ENCODE measurements at regions not wholly inside any gene's neighbourhood (a gene's known extent, or its start where the extent isn't known, plus 50 kb on each side); places are given as distances from the start of the nearest gene placed in this dataset.

DNA sequence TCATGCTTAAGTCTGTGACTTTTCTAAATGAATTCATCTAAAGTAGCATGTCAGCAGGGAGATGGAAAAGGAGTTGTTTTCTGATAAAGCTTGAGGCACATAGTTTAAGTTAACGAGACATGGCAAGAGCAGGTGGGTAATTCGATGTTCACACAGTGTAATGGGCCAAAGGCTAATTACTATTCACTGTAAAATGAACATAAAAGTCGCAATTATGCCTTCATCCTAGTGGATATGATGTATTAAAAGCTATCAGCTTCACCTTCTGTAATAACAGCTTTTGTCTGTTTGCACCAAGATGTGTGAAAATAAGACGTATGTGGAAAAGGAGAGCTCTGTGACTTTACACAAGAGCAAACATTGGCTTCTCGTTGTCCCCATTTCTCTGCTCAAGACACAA lies 94.2 kb upstream of the CDH20 start:
- no TSS peak for BruUV-seq (replicated peaks)
- no peak overlapping the region for H3K4me3 ChIP-seq (ENCODE audit: low read depth in 2 of 2, low read length in 2 of 2)
- H3K27me3 ChIP-seq (ENCODE audit: control insufficient read depth, insufficient read depth, low read length), result no peaks in the 10 kb centered on the region
- H3K4me1 ChIP-seq (ENCODE audit: control insufficient read depth, insufficient read depth, low read length), result no peaks in the 10 kb centered on the region
- intact Hi-C loops (cut with micrococcal nuclease; ENCODE audit: unreplicated experiment) (no loop called here), in situ Hi-C loops (cut with HindIII; ENCODE audit: low pct_unique_long_range_greater_than_20kb, low sequenced_read_pairs) (no loop called here)
- CTCF ChIA-PET, result no interaction called here
- no peaks in the 10 kb centered on the region for H3K9me3 ChIP-seq (ENCODE audit: control insufficient read depth, insufficient read depth, low read depth, low read length)
- H3K36me3 ChIP-seq (ENCODE audit: control insufficient read depth, insufficient read depth, low read length), result no peaks in the 10 kb centered on the region
- DNase-seq (ENCODE audit: low read depth, low spot score) (no peak), ATAC-seq (no peak)
- TF ChIP-seq, protein P1, sequence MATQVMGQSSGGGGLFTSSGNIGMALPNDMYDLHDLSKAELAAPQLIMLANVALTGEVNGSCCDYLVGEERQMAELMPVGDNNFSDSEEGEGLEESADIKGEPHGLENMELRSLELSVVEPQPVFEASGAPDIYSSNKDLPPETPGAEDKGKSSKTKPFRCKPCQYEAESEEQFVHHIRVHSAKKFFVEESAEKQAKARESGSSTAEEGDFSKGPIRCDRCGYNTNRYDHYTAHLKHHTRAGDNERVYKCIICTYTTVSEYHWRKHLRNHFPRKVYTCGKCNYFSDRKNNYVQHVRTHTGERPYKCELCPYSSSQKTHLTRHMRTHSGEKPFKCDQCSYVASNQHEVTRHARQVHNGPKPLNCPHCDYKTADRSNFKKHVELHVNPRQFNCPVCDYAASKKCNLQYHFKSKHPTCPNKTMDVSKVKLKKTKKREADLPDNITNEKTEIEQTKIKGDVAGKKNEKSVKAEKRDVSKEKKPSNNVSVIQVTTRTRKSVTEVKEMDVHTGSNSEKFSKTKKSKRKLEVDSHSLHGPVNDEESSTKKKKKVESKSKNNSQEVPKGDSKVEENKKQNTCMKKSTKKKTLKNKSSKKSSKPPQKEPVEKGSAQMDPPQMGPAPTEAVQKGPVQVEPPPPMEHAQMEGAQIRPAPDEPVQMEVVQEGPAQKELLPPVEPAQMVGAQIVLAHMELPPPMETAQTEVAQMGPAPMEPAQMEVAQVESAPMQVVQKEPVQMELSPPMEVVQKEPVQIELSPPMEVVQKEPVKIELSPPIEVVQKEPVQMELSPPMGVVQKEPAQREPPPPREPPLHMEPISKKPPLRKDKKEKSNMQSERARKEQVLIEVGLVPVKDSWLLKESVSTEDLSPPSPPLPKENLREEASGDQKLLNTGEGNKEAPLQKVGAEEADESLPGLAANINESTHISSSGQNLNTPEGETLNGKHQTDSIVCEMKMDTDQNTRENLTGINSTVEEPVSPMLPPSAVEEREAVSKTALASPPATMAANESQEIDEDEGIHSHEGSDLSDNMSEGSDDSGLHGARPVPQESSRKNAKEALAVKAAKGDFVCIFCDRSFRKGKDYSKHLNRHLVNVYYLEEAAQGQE (IDR thresholded peaks at IDR 0.05; ENCODE audit: insufficient read depth in 1 of 2, low read depth in 2 of 2, low read length in 1 of 2), result no peak
- TF ChIP-seq SIN3A (IDR thresholded peaks at IDR 0.05; ENCODE audit: borderline replicate concordance, insufficient read depth, low read depth, low read length) (no peak), TCF7L2 (IDR thresholded peaks at IDR 0.05; ENCODE audit: low read depth, low read length) (no peak), POLR2AphosphoS5 (IDR thresholded peaks at IDR 0.05; ENCODE audit: low read depth, low read length) (no peak)
- TF ChIP-seq, protein P2, sequence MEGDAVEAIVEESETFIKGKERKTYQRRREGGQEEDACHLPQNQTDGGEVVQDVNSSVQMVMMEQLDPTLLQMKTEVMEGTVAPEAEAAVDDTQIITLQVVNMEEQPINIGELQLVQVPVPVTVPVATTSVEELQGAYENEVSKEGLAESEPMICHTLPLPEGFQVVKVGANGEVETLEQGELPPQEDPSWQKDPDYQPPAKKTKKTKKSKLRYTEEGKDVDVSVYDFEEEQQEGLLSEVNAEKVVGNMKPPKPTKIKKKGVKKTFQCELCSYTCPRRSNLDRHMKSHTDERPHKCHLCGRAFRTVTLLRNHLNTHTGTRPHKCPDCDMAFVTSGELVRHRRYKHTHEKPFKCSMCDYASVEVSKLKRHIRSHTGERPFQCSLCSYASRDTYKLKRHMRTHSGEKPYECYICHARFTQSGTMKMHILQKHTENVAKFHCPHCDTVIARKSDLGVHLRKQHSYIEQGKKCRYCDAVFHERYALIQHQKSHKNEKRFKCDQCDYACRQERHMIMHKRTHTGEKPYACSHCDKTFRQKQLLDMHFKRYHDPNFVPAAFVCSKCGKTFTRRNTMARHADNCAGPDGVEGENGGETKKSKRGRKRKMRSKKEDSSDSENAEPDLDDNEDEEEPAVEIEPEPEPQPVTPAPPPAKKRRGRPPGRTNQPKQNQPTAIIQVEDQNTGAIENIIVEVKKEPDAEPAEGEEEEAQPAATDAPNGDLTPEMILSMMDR (IDR thresholded peaks at IDR 0.05), result no peak
- POLR2A ChIA-PET, result no interaction called here
- H3K27ac ChIP-seq (ENCODE audit: low read length), result no peak overlapping the region

- Histone ChIP-seq H3K36me3 (ENCODE audit: control insufficient read depth, insufficient read depth, low read length) (no peaks in the 10 kb centered on the region), H3K9me3 (ENCODE audit: control insufficient read depth, insufficient read depth, low read depth, low read length) (no peaks in the 10 kb centered on the region), H3K27me3 (ENCODE audit: control insufficient read depth, insufficient read depth, low read length) (no peaks in the 10 kb centered on the region), H3K4me1 (ENCODE audit: control insufficient read depth, insufficient read depth, low read length) (no peaks in the 10 kb centered on the region), H3K27ac (ENCODE audit: low read length) (no peak overlapping the region), H3K4me3 (ENCODE audit: low read depth in 2 of 2, low read length in 2 of 2) (no peak overlapping the region)
- ChIA-PET CTCF (no interaction called here), POLR2A (no interaction called here)
- DNase-seq (ENCODE audit: low read depth, low spot score) (no peak), ATAC-seq (no peak)
- no TSS peak for BruUV-seq (replicated peaks)
- in situ Hi-C loops (cut with HindIII; ENCODE audit: low pct_unique_long_range_greater_than_20kb, low sequenced_read_pairs) (no loop called here), intact Hi-C loops (cut with micrococcal nuclease; ENCODE audit: unreplicated experiment) (no loop called here)
- TF ChIP-seq, protein P2 (IDR thresholded peaks at IDR 0.05), result no peak
- TF ChIP-seq SIN3A (IDR thresholded peaks at IDR 0.05; ENCODE audit: borderline replicate concordance, insufficient read depth, low read depth, low read length) (no peak), POLR2AphosphoS5 (IDR thresholded peaks at IDR 0.05; ENCODE audit: low read depth, low read length) (no peak), TCF7L2 (IDR thresholded peaks at IDR 0.05; ENCODE audit: low read depth, low read length) (no peak)
- TF ChIP-seq, protein P1 (IDR thresholded peaks at IDR 0.05; ENCODE audit: insufficient read depth in 1 of 2, low read depth in 2 of 2, low read length in 1 of 2), result no peak
Measured at GRCh38 chr18:61241260-61241853, 91.9 kb upstream of the CDH20 start.
